ENCODE measurements at regions not wholly inside any gene's neighbourhood (a gene's known extent, or its start where the extent isn't known, plus 50 kb on each side); places are given as distances from the start of the nearest gene placed in this dataset.
"Not testable (repeated sequence)": the region's sequence is repeated elsewhere in the genome, so short reads cannot be mapped to it uniquely, and the experiment has no call there.

GRCh38 chr4:3597896-3598505 lies 65.8 kb upstream of the LRPAP1 start:
- TF ChIP-seq POLR2A (IDR thresholded peaks at IDR 0.05; ENCODE audit: low read length); GATA1 (IDR thresholded peaks at IDR 0.05; ENCODE audit: low read depth, low read length): not testable (repeated sequence)

Data from erythroblast (primary cell).